GM12878 (cell line): ENCODE measurements at regions not wholly inside any gene's neighbourhood (a gene's known extent, or its start where the extent isn't known, plus 50 kb on each side); places are given as distances from the start of the nearest gene placed in this dataset.

Source experiments
- ATAC-seq: fragments of 200-7000 bp; cut with Tn5 transposase; 3 replicates; pipeline ENCODE4 v1.9.1; 2020; ENCODE audit warnings: mild to moderate bottlenecking, moderate library complexity
- BruUV-seq: library from RNA; stranded (reverse); fragments of 400-500 nt; replicated peaks from 2 replicates; lab custom pipeline; 2021; lab: Mats Ljungman, UMichigan
- CTCF ChIA-PET: fragments of 300-600 bp; sonication (Branson Sonifier 250); formaldehyde crosslinking; extraction: SDS; loops from one replicate; lab custom pipeline; 2021; ENCODE audit warnings: inconsistent platforms; lab: Yijun Ruan, JAX
- POLR2A ChIA-PET: fragments of 350-600 bp; formaldehyde crosslinking; extraction: SDS; loops from one replicate; lab custom pipeline; 2021; ENCODE audit warnings: inconsistent platforms; lab: Charles Lee
- RAD21 ChIA-PET: fragments of 300-600 bp; sonication (Branson Sonifier 250); formaldehyde crosslinking; loops from one replicate; lab custom pipeline; 2023; ENCODE audit warnings: antibody characterized with exemption; ENCODE audit not compliant: unreplicated experiment; lab: Charles Lee
- SMC1A ChIA-PET: fragments of 300-600 bp; sonication (Branson Sonifier 250); formaldehyde crosslinking; loops from one replicate; lab custom pipeline; 2023; ENCODE audit not compliant: unreplicated experiment, uncharacterized antibody; lab: Charles Lee
- DNase-seq: peaks from one replicate; pipeline ENCODE4 v3.0.0-alpha.2; 2011; ENCODE audit warnings: low read depth, low spot score
- FAIRE-seq: peaks from 3 replicates; lab custom pipeline; 2011; peaks lifted over from hg19 to GRCh38; lab: Jason Lieb, UNC
- H2AFZ ChIP-seq: 2 replicates; pipeline ENCODE4 v1.6.0; 2011; ENCODE audit warnings: low read depth, low read length, control low read depth; ENCODE audit not compliant: control insufficient read depth
- H3K27ac ChIP-seq: 2 replicates; pipeline ENCODE4 v1.5.1; 2011; ENCODE audit warnings: control low read depth; ENCODE audit not compliant: control insufficient read depth, insufficient read depth
- H3K27me3 ChIP-seq, 2 experiments: replicated peaks in 1 of 2; 2 replicates each; pipeline versions ENCODE4 v1.6.0 to v1.6.1; 2011; ENCODE audit warnings: low read length in 1 of 2; ENCODE audit not compliant: control insufficient read depth in 2 of 2, insufficient read depth in 2 of 2
- H3K36me3 ChIP-seq, 2 experiments: 2 replicates each; pipeline ENCODE4 v1.5.1; 2011; ENCODE audit warnings: low read length in 1 of 2; ENCODE audit not compliant: control insufficient read depth in 2 of 2, insufficient read depth in 2 of 2
- H3K4me1 ChIP-seq: 2 replicates; pipeline ENCODE4 v1.6.1; 2011; ENCODE audit warnings: mild to moderate bottlenecking, low read length, moderate library complexity, mixed read lengths; ENCODE audit not compliant: control insufficient read depth, insufficient read depth
- H3K4me2 ChIP-seq: 2 replicates; pipeline ENCODE4 v1.6.0; 2011; ENCODE audit warnings: control low read depth; ENCODE audit not compliant: control insufficient read depth, insufficient read depth
- H3K4me3 ChIP-seq: fragments of 200-600 bp; sonication (generic); 2 replicates; pipeline ENCODE4 v1.5.1; 2016
- H3K79me2 ChIP-seq: 2 replicates; pipeline ENCODE4 v1.6.0; 2011; ENCODE audit warnings: low read length; ENCODE audit not compliant: control insufficient read depth, insufficient read depth
- H3K9ac ChIP-seq: 2 replicates; pipeline ENCODE4 v1.8.0; 2011; ENCODE audit warnings: low read length, control low read depth, mixed read lengths; ENCODE audit not compliant: control insufficient read depth, insufficient read depth
- H3K9me3 ChIP-seq: replicated peaks from 3 replicates; pipeline ENCODE4 v1.5.1; 2011; ENCODE audit warnings: mild to moderate bottlenecking, low read length; ENCODE audit not compliant: control insufficient read depth, insufficient read depth
- H4K20me1 ChIP-seq: 2 replicates; pipeline ENCODE4 v1.6.0; 2011; ENCODE audit not compliant: control insufficient read depth, insufficient read depth
- ASH2L ChIP-seq: fragments of 300-600, 200-600 bp; sonication (generic); IDR thresholded peaks from 2 replicates; pipeline ENCODE4 v1.6.1; 2017; ENCODE audit warnings: low read depth, mild to moderate bottlenecking, borderline replicate concordance
- CEBPZ ChIP-seq: fragments of 150-350 bp; IDR thresholded peaks from 2 replicates; pipeline ENCODE4 v1.6.1; 2016; ENCODE audit warnings: low read depth, low read length
- EP300 ChIP-seq, 2 experiments: fragments of 150-350 bp in 1 of 2; IDR thresholded peaks; 2 replicates each; pipeline ENCODE4 v1.6.1; 2011 to 2012; ENCODE audit warnings: low read depth in 2 of 2, low read length in 2 of 2, borderline replicate concordance in 1 of 2, improper control_type of control experiment in 1 of 2, inconsistent platforms in 1 of 2; ENCODE audit not compliant: control insufficient read depth in 1 of 2
- FOXM1 ChIP-seq: IDR thresholded peaks from 2 replicates; pipeline ENCODE4 v1.6.1; 2012; ENCODE audit warnings: low read depth, mild to moderate bottlenecking, inconsistent platforms, low read length, moderate library complexity
- HDAC2 ChIP-seq: fragments of 200-600 bp; sonication (generic); IDR thresholded peaks from 2 replicates; pipeline ENCODE4 v1.6.1; 2017
- IRF5 ChIP-seq: fragments of 450-650 bp; IDR thresholded peaks from 2 replicates; pipeline ENCODE4 v1.6.1; 2017; ENCODE audit warnings: borderline replicate concordance
- JUND ChIP-seq: IDR thresholded peaks from 2 replicates; pipeline ENCODE4 v1.6.1; 2012; ENCODE audit warnings: low read depth, mild to moderate bottlenecking, low read length, improper control_type of control experiment, moderate library complexity
- MAX ChIP-seq: IDR thresholded peaks from 2 replicates; pipeline ENCODE4 v1.6.1; 2012; ENCODE audit warnings: low read depth, low read length, improper control_type of control experiment
- MEF2A ChIP-seq: IDR thresholded peaks from 2 replicates; pipeline ENCODE4 v1.6.1; 2011; ENCODE audit warnings: low read depth, mild to moderate bottlenecking, low read length, moderate library complexity; ENCODE audit not compliant: insufficient read depth
- MTA3 ChIP-seq: IDR thresholded peaks from 2 replicates; pipeline ENCODE4 v1.6.1; 2012; ENCODE audit warnings: low read length, inconsistent platforms, borderline replicate concordance
- NR2F1 ChIP-seq: fragments of 450-650 bp; conservative IDR thresholded peaks from 2 replicates; pipeline ENCODE4 v1.6.1; 2017; ENCODE audit warnings: mild to moderate bottlenecking
- PAX5 ChIP-seq: IDR thresholded peaks from 2 replicates; pipeline ENCODE4 v1.6.1; 2011; ENCODE audit warnings: low read depth, low read length, borderline replicate concordance
- RELA ChIP-seq: fragments of 450-650 bp; IDR thresholded peaks from 2 replicates; pipeline ENCODE4 v1.8.0; 2014; ENCODE audit warnings: borderline replicate concordance; ENCODE audit not compliant: partially characterized antibody
- ZNF592 ChIP-seq: fragments of 450-650 bp; IDR thresholded peaks from 2 replicates; pipeline ENCODE4 v1.6.1; 2017; ENCODE audit warnings: mild to moderate bottlenecking, moderate library complexity
- WGBS: methylation state at CpG from one replicate; pipeline ENCODE4 v1.1.6; 2016; ENCODE audit warnings: low lambda C conversion rate; ENCODE audit not compliant: insufficient replicate concordance, insufficient coverage; ENCODE audit errors: missing lambda C conversion rate; 5-methylcytosine and 5-hydroxymethylcytosine counted together
- in situ Hi-C: fragments of 300-500 bp; cut with MboI; formaldehyde crosslinking; loops from 9 replicates; pipeline ENCODE4 v1.14.3; 2018; ENCODE audit warnings: mixed read lengths
- intact Hi-C: fragments of 100-400 bp; cut with micrococcal nuclease; formaldehyde crosslinking; loops from one replicate; pipeline ENCODE4 v1.14.2; 2022; ENCODE audit not compliant: unreplicated experiment

- TF ChIP-seq CEBPZ = no peak
- TF ChIP-seq MTA3 = no peak
- TF ChIP-seq IRF5 = no peak
- no peak for TF ChIP-seq NR2F1
- TF ChIP-seq, all 136 proteins: peak for 0
These were observed 168.4 kb upstream of the SPOPL start (continued) for GRCh38 chr2:138333121-138333520.

- no peak overlapping the region for H3K9ac ChIP-seq
- DNase-seq (no peak), FAIRE-seq (no peak), ATAC-seq (no peak)
- no peak overlapping the region for H3K4me3 ChIP-seq
- intact Hi-C loops (no loop called here), in situ Hi-C loops (no loop called here)
- ChIA-PET SMC1A (interaction anchor here (1.0 to 1.4 kb wide), 2 partner anchors 30 to 34 kb away, joined by 3 to 4 read pairs; no protein-coding TSS in a partner anchor), CTCF (no interaction called here), POLR2A (no interaction called here), RAD21 (no interaction called here)
- no TSS peak for BruUV-seq
- H3K36me3 ChIP-seq = no peaks in the 10 kb centered on the region
- H3K4me2 ChIP-seq = no peak overlapping the region
- H3K4me1 ChIP-seq = no peaks in the 10 kb centered on the region
- no peak overlapping the region for H2AFZ ChIP-seq
- no peaks in the 10 kb centered on the region for H3K27me3 ChIP-seq
- H3K9me3 ChIP-seq = no peaks in the 10 kb centered on the region
- H3K79me2 ChIP-seq = no peaks in the 10 kb centered on the region
- no peaks in the 10 kb centered on the region for H4K20me1 ChIP-seq
- H3K27ac ChIP-seq = no peak overlapping the region
- WGBS = 0% methylated on average over 1 of the region's 1 CpG
- TF ChIP-seq FOXM1 (no peak), RELA (no peak), PAX5 (no peak), EP300 (IDR thresholded peaks at IDR 0.05; ENCODE audit: borderline replicate concordance in 1 of 2, control insufficient read depth in 1 of 2, low read depth in 2 of 2, low read length in 2 of 2) (no peak), MAX (no peak), JUND (no peak), ZNF592 (no peak), HDAC2 (no peak), ASH2L (no peak), MEF2A (no peak)
These were observed 167.9 kb upstream of the SPOPL start for GRCh38 chr2:138333677-138334076.
